DND-41 (cell line): ENCODE measurements at regions not wholly inside any gene's neighbourhood (a gene's known extent, or its start where the extent isn't known, plus 50 kb on each side); places are given as distances from the start of the nearest gene placed in this dataset.

Experiments used
- ATAC-seq: fragments of 200-7000 bp; cut with Tn5 transposase; 3 replicates; pipeline ENCODE4 v1.9.1; 2021; ENCODE audit warnings: low read depth; ENCODE audit not compliant: insufficient read depth
- DNase-seq: peaks from one replicate; pipeline ENCODE4 v3.0.0-alpha.2; 2020
- H2AFZ ChIP-seq: 2 replicates; pipeline ENCODE4 v1.6.0; 2012; ENCODE audit warnings: low read depth, low read length
- H3K27ac ChIP-seq: 2 replicates; pipeline ENCODE4 v1.5.1; 2012; ENCODE audit warnings: low read length, inconsistent platforms
- H3K27me3 ChIP-seq: fragments of 200-600 bp; sonication (generic); 2 replicates; pipeline ENCODE4 v1.6.0; 2012; ENCODE audit warnings: low read length, mild to moderate bottlenecking, inconsistent platforms; ENCODE audit not compliant: insufficient read depth, poor library complexity
- H3K36me3 ChIP-seq: 2 replicates; pipeline ENCODE4 v1.5.1; 2012; ENCODE audit warnings: low read length, inconsistent platforms; ENCODE audit not compliant: insufficient read depth
- H3K4me1 ChIP-seq: 2 replicates; pipeline ENCODE4 v1.5.1; 2012; ENCODE audit warnings: mild to moderate bottlenecking, low read length; ENCODE audit not compliant: insufficient read depth
- H3K4me2 ChIP-seq: 2 replicates; pipeline ENCODE4 v1.6.0; 2012; ENCODE audit warnings: mild to moderate bottlenecking, moderate library complexity, low read length, inconsistent platforms; ENCODE audit not compliant: insufficient read depth
- H3K4me3 ChIP-seq, 2 experiments: fragments of 200-600 bp in 1 of 2; shearing (Covaris generic) in 1 of 2; 2 replicates each; pipeline ENCODE4 v1.5.1; 2012 to 2016; ENCODE audit warnings: inconsistent platforms in 2 of 2, low read length in 2 of 2, mild to moderate bottlenecking in 2 of 2, low read depth in 1 of 2, moderate library complexity in 1 of 2
- H3K79me2 ChIP-seq: 2 replicates; pipeline ENCODE4 v1.6.0; 2012; ENCODE audit warnings: low read length, inconsistent platforms; ENCODE audit not compliant: insufficient read depth
- H3K9ac ChIP-seq: 2 replicates; pipeline ENCODE4 v1.6.0; 2012; ENCODE audit warnings: low read depth, mild to moderate bottlenecking, inconsistent platforms, low read length, moderate library complexity
- H3K9me3 ChIP-seq: 2 replicates; pipeline ENCODE4 v1.5.1; 2012; ENCODE audit warnings: low read length, moderate library complexity, mild to moderate bottlenecking, inconsistent platforms; ENCODE audit not compliant: insufficient read depth, severe bottlenecking
- H4K20me1 ChIP-seq: 2 replicates; pipeline ENCODE4 v1.6.0; 2012; ENCODE audit warnings: low read length; ENCODE audit not compliant: insufficient read depth
- CTCF ChIP-seq: IDR thresholded peaks from 2 replicates; pipeline ENCODE4 v1.5.1; 2012; ENCODE audit warnings: borderline replicate concordance, low read length, moderate library complexity, mild to moderate bottlenecking; ENCODE audit not compliant: poor library complexity, severe bottlenecking; ENCODE audit errors: extremely low read depth
- EZH2 ChIP-seq: IDR thresholded peaks from 3 replicates; pipeline ENCODE4 v1.6.1; 2012; ENCODE audit warnings: borderline replicate concordance, low read depth, mild to moderate bottlenecking, moderate library complexity, low read length, inconsistent platforms; ENCODE audit not compliant: severe bottlenecking

GRCh38 chr17:72512649-72513556, 392.1 kb downstream of the SOX9 start:
- TF ChIP-seq CTCF (no peak), EZH2 (no peak)
- H3K27ac ChIP-seq = no peak overlapping the region

GRCh38 chr17:72514321-72514861, 393.6 kb downstream of the SOX9 start:
- Histone ChIP-seq H2AFZ (no peak overlapping the region), H3K4me3 (no peak overlapping the region), H3K4me2 (no peak overlapping the region), H3K36me3 (no peaks in the 10 kb centered on the region), H3K9ac (no peak overlapping the region), H3K9me3 (no peaks in the 10 kb centered on the region), H4K20me1 (no peaks in the 10 kb centered on the region), H3K79me2 (no peaks in the 10 kb centered on the region), H3K4me1 (no peaks in the 10 kb centered on the region), H3K27me3 (peaks cover 21% of the 10 kb centered on the region), H3K27ac (no peak overlapping the region)
- DNase-seq = no peak
- ATAC-seq = no peak
- no peak for TF ChIP-seq EZH2
- TF ChIP-seq CTCF = no peak

More at GRCh38 chr17:72512649-72513556, 392.1 kb downstream of the SOX9 start:
- H4K20me1 ChIP-seq = no peaks in the 10 kb centered on the region
- H3K9me3 ChIP-seq = no peaks in the 10 kb centered on the region
- no peaks in the 10 kb centered on the region for H3K79me2 ChIP-seq
- no peak overlapping the region for H3K4me2 ChIP-seq
- no peaks in the 10 kb centered on the region for H3K4me1 ChIP-seq
- no peak overlapping the region for H2AFZ ChIP-seq
- DNase-seq (no peak), ATAC-seq (no peak)
- H3K36me3 ChIP-seq = no peaks in the 10 kb centered on the region
- H3K9ac ChIP-seq = no peak overlapping the region
- H3K4me3 ChIP-seq = no peak overlapping the region
- H3K27me3 ChIP-seq = peaks cover 10% of the 10 kb centered on the region

GRCh38 chr17:72514891-72515290, 394.1 kb downstream of the SOX9 start:
- H3K4me3 ChIP-seq = no peak overlapping the region
- DNase-seq = no peak
- no peaks in the 10 kb centered on the region for H3K4me1 ChIP-seq
- TF ChIP-seq EZH2 (no peak), CTCF (no peak)
- no peaks in the 10 kb centered on the region for H3K9me3 ChIP-seq
- H3K36me3 ChIP-seq = no peaks in the 10 kb centered on the region
- peaks cover 24% of the 10 kb centered on the region for H3K27me3 ChIP-seq
- H3K79me2 ChIP-seq = no peaks in the 10 kb centered on the region
- no peak overlapping the region for H2AFZ ChIP-seq
- H3K27ac ChIP-seq = no peak overlapping the region
- no peaks in the 10 kb centered on the region for H4K20me1 ChIP-seq
- ATAC-seq = no peak
- H3K4me2 ChIP-seq = no peak overlapping the region
- no peak overlapping the region for H3K9ac ChIP-seq
